ENCODE measurements at regions not wholly inside any gene's neighbourhood (a gene's known extent, or its start where the extent isn't known, plus 50 kb on each side); places are given as distances from the start of the nearest gene placed in this dataset.

DNA sequence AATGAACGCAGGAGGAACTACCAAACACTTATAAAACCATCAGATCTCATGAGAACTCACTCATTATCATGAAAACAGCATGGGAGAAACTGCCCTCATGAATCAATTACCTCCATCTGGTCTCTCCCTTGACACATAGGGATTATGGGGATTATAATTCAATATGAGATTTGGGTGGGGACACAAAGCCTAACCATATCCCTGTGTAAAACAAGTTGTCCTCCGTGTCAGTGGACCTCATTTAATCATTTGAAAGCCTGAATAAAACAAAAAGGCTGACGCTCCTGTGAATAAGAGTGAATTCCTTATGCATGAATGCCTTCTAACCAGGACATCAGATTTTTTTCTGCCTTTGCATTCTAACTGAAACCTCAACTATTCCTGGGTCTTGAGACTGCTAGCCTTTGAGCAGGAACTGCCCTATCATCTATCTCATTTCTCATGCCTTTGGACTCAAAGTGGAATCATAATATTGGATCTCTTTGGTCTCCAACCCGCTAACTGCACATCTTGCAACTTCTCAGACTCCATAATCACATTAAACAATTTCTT is 648.8 kb downstream of the ADGRL2 start:
- Histone ChIP-seq H3F3A (ENCODE audit: control insufficient read depth, insufficient read depth) (no peaks in the 10 kb centered on the region), H4K20me1 (ENCODE audit: control insufficient read depth, insufficient read depth, low read depth, low read length) (no peaks in the 10 kb centered on the region), H3K4me1 (ENCODE audit: control insufficient read depth, low read length) (no peaks in the 10 kb centered on the region), H3K27me3 (ENCODE audit: control insufficient read depth, low read length) (no peaks in the 10 kb centered on the region), H3K27ac (ENCODE audit: low read depth, low read length) (no peak overlapping the region), H3K9me3 (ENCODE audit: control insufficient read depth, insufficient read depth, low read length) (peaks cover 5% of the 10 kb centered on the region; the same call in 1 of the 2 replicates), H3K36me3 (ENCODE audit: control insufficient read depth, low read length) (no peaks in the 10 kb centered on the region), H3K4me3 (ENCODE audit: low read length) (no peak overlapping the region), H3K9me2 (replicated peaks; ENCODE audit: control insufficient read depth, low read length) (no peaks in the 10 kb centered on the region), H3K4me2 (ENCODE audit: low read length) (no peak overlapping the region), H3K79me2 (ENCODE audit: control insufficient read depth, low read length) (no peaks in the 10 kb centered on the region)
- no peak for TF ChIP-seq EZH2phosphoT487 (IDR thresholded peaks at IDR 0.05; ENCODE audit: borderline replicate concordance, low read length)
- TF ChIP-seq, protein P1, sequence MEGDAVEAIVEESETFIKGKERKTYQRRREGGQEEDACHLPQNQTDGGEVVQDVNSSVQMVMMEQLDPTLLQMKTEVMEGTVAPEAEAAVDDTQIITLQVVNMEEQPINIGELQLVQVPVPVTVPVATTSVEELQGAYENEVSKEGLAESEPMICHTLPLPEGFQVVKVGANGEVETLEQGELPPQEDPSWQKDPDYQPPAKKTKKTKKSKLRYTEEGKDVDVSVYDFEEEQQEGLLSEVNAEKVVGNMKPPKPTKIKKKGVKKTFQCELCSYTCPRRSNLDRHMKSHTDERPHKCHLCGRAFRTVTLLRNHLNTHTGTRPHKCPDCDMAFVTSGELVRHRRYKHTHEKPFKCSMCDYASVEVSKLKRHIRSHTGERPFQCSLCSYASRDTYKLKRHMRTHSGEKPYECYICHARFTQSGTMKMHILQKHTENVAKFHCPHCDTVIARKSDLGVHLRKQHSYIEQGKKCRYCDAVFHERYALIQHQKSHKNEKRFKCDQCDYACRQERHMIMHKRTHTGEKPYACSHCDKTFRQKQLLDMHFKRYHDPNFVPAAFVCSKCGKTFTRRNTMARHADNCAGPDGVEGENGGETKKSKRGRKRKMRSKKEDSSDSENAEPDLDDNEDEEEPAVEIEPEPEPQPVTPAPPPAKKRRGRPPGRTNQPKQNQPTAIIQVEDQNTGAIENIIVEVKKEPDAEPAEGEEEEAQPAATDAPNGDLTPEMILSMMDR (IDR thresholded peaks at IDR 0.05; ENCODE audit: low read depth, low read length, poor library complexity, severe bottlenecking), result no peak

- Histone ChIP-seq H3K27ac (ENCODE audit: low read depth, low read length) (no peak overlapping the region), H3K4me2 (ENCODE audit: low read length) (no peak overlapping the region), H3K9me3 (ENCODE audit: control insufficient read depth, insufficient read depth, low read length) (no peaks in the 10 kb centered on the region), H4K20me1 (ENCODE audit: control insufficient read depth, insufficient read depth, low read depth, low read length) (no peaks in the 10 kb centered on the region), H3K27me3 (ENCODE audit: control insufficient read depth, low read length) (no peaks in the 10 kb centered on the region), H3K4me3 (ENCODE audit: low read length) (no peak overlapping the region), H3K79me2 (ENCODE audit: control insufficient read depth, low read length) (no peaks in the 10 kb centered on the region), H3F3A (ENCODE audit: control insufficient read depth, insufficient read depth) (no peaks in the 10 kb centered on the region), H3K9me2 (replicated peaks; ENCODE audit: control insufficient read depth, low read length) (no peaks in the 10 kb centered on the region), H3K4me1 (ENCODE audit: control insufficient read depth, low read length) (no peaks in the 10 kb centered on the region), H3K36me3 (ENCODE audit: control insufficient read depth, low read length) (no peaks in the 10 kb centered on the region)
- TF ChIP-seq, protein P1 (IDR thresholded peaks at IDR 0.05; ENCODE audit: low read depth, low read length, poor library complexity, severe bottlenecking), result no peak
- no peak for TF ChIP-seq EZH2phosphoT487 (IDR thresholded peaks at IDR 0.05; ENCODE audit: borderline replicate concordance, low read length)
Observed at GRCh38 chr1:82446955-82447354, 646.2 kb downstream of the ADGRL2 start.

DNA sequence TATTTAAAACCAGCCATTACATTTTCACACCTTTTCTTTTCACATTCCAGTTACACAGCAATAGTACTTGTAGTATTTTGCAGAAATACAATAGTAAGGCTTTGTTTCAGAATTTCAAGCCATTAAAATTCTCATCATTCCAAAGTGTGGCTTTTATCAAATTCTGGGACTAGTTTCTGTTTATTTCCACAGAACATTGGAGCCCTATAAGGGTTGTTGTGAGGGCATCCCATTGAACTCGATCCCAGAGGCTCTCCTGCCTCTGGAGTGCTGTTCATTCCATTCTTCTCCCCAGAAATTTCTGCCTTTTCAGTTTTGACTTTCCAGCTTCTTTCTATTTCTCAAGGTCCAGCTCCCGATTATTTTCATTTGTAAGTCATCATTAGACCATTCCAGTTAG is 645.5 kb downstream of the ADGRL2 start:
- Histone ChIP-seq H4K20me1 (ENCODE audit: control insufficient read depth, insufficient read depth, low read depth, low read length) (no peaks in the 10 kb centered on the region), H3K4me1 (ENCODE audit: control insufficient read depth, low read length) (no peaks in the 10 kb centered on the region), H3K4me2 (ENCODE audit: low read length) (no peak overlapping the region), H3K27me3 (ENCODE audit: control insufficient read depth, low read length) (no peaks in the 10 kb centered on the region), H3K27ac (ENCODE audit: low read depth, low read length) (no peak overlapping the region), H3K36me3 (ENCODE audit: control insufficient read depth, low read length) (no peaks in the 10 kb centered on the region), H3F3A (ENCODE audit: control insufficient read depth, insufficient read depth) (no peaks in the 10 kb centered on the region), H3K9me2 (replicated peaks; ENCODE audit: control insufficient read depth, low read length) (no peaks in the 10 kb centered on the region), H3K79me2 (ENCODE audit: control insufficient read depth, low read length) (no peaks in the 10 kb centered on the region), H3K9me3 (ENCODE audit: control insufficient read depth, insufficient read depth, low read length) (no peaks in the 10 kb centered on the region), H3K4me3 (ENCODE audit: low read length) (no peak overlapping the region)
- no peak for TF ChIP-seq EZH2phosphoT487 (IDR thresholded peaks at IDR 0.05; ENCODE audit: borderline replicate concordance, low read length)
- TF ChIP-seq, protein P1 (IDR thresholded peaks at IDR 0.05; ENCODE audit: low read depth, low read length, poor library complexity, severe bottlenecking), result no peak
